Astrocyte (in vitro differentiated cells and primary cell): ENCODE measurements at regions not wholly inside any gene's neighbourhood (a gene's known extent, or its start where the extent isn't known, plus 50 kb on each side); places are given as distances from the start of the nearest gene placed in this dataset.

Experiments
- DNase-seq: peaks from one replicate; pipeline ENCODE4 v3.0.0-alpha.2; 2010; ENCODE audit warnings: low read depth
- FAIRE-seq: peaks from 2 replicates; lab custom pipeline; 2011; peaks lifted over from hg19 to GRCh38; lab: Jason Lieb, UNC
- H2AFZ ChIP-seq: 2 replicates; pipeline ENCODE4 v1.6.0; 2012; ENCODE audit warnings: low read depth, low read length, inconsistent platforms
- H3K27ac ChIP-seq: 2 replicates; pipeline ENCODE4 v1.5.1; 2011; ENCODE audit warnings: low read depth, low read length, inconsistent platforms
- H3K27me3 ChIP-seq: 2 replicates; pipeline ENCODE4 v1.6.0; 2011; ENCODE audit warnings: low read length, inconsistent platforms; ENCODE audit not compliant: insufficient read depth
- H3K36me3 ChIP-seq: 2 replicates; pipeline ENCODE4 v1.5.1; 2011; ENCODE audit warnings: low read length, inconsistent platforms; ENCODE audit not compliant: insufficient read depth
- H3K4me1 ChIP-seq: 2 replicates; pipeline ENCODE4 v1.5.1; 2011; ENCODE audit warnings: low read length, inconsistent platforms; ENCODE audit not compliant: insufficient read depth
- H3K4me2 ChIP-seq: 2 replicates; pipeline ENCODE4 v1.6.0; 2012; ENCODE audit warnings: low read length, inconsistent platforms
- H3K4me3 ChIP-seq: 2 replicates; pipeline ENCODE4 v1.5.1; 2011; ENCODE audit warnings: low read depth, mild to moderate bottlenecking, low read length, inconsistent platforms; ENCODE audit not compliant: insufficient read depth
- H3K79me2 ChIP-seq: 2 replicates; pipeline ENCODE4 v1.6.0; 2012; ENCODE audit warnings: mild to moderate bottlenecking, low read length, inconsistent platforms; ENCODE audit not compliant: insufficient read depth
- H3K9ac ChIP-seq: 2 replicates; pipeline ENCODE4 v1.6.0; 2012; ENCODE audit warnings: mild to moderate bottlenecking, low read length, inconsistent platforms
- H3K9me3 ChIP-seq: 2 replicates; pipeline ENCODE4 v1.5.1; 2012; ENCODE audit warnings: low read depth, mild to moderate bottlenecking, low read length, inconsistent platforms; ENCODE audit not compliant: insufficient read depth
- H4K20me1 ChIP-seq: 2 replicates; pipeline ENCODE4 v1.6.0; 2012; ENCODE audit warnings: low read length, inconsistent platforms; ENCODE audit not compliant: insufficient read depth
- H3K27ac Mint-ChIP-seq: one replicate; pipeline ENCODE4 v1.8.0; 2021; ENCODE audit warnings: mild to moderate bottlenecking, mixed read lengths; ENCODE audit not compliant: unreplicated experiment
- H3K27me3 Mint-ChIP-seq: one replicate; pipeline ENCODE4 v1.8.0; 2021; ENCODE audit warnings: low read depth, mixed read lengths; ENCODE audit not compliant: unreplicated experiment
- H3K36me3 Mint-ChIP-seq: one replicate; pipeline ENCODE4 v1.8.0; 2021; ENCODE audit warnings: low read depth, mixed read lengths; ENCODE audit not compliant: unreplicated experiment
- H3K4me1 Mint-ChIP-seq: one replicate; pipeline ENCODE4 v1.8.0; 2021; ENCODE audit warnings: low read depth, mixed read lengths; ENCODE audit not compliant: unreplicated experiment
- H3K4me3 Mint-ChIP-seq: one replicate; pipeline ENCODE4 v1.8.0; 2021; ENCODE audit warnings: mild to moderate bottlenecking, moderate library complexity, mixed read lengths; ENCODE audit not compliant: unreplicated experiment
- H3K9me3 Mint-ChIP-seq: one replicate; pipeline ENCODE4 v1.8.0; 2021; ENCODE audit warnings: mild to moderate bottlenecking, mixed read lengths; ENCODE audit not compliant: unreplicated experiment
- EZH2 ChIP-seq: IDR thresholded peaks from 2 replicates; pipeline ENCODE4 v1.6.1; 2012; ENCODE audit warnings: mild to moderate bottlenecking, low read length, inconsistent platforms; ENCODE audit not compliant: insufficient read depth
- TF ChIP-seq, protein P1 (sequence below): IDR thresholded peaks from 2 replicates; pipeline ENCODE4 v1.5.1; 2011; ENCODE audit warnings: low read depth, mild to moderate bottlenecking, inconsistent platforms, low read length, moderate library complexity; ENCODE audit not compliant: insufficient read depth

DNA sequence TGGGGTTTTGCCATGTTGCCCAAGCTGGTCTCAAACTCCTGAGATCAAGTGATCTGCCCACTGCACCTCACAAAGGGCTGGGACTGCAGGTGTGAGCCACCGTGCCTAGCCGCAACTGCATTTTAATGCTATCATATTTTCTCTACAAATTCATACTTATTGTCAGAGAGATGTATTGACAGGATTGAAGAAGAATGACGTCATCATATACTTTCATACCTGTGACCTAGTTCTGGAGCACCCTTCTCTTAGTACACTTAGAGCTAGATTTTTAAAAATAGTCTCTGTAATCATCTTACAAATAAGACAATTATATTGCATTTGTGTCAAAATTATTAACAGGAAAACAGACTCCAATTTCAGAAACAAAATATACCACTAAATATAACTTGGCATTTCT, 242.8 kb upstream of the PDZRN3 start:
- Histone ChIP-seq H3K9me3 (no peaks in the 10 kb centered on the region), H3K9ac (no peak overlapping the region), H3K4me2 (no peak overlapping the region), H3K27me3 (peaks cover 2% of the 10 kb centered on the region), H3K4me1 (no peaks in the 10 kb centered on the region), H4K20me1 (no peaks in the 10 kb centered on the region), H3K4me3 (no peak overlapping the region), H3K79me2 (no peaks in the 10 kb centered on the region), H3K27ac (no peak overlapping the region), H3K36me3 (no peaks in the 10 kb centered on the region), H2AFZ (no peak overlapping the region)
- Mint-ChIP-seq H3K4me1 (no peaks in the 10 kb centered on the region), H3K27me3 (no peaks in the 10 kb centered on the region), H3K36me3 (no peaks in the 10 kb centered on the region), H3K9me3 (no peaks in the 10 kb centered on the region), H3K4me3 (no peak overlapping the region), H3K27ac (no peak overlapping the region)
- no peak for FAIRE-seq
- no peak for TF ChIP-seq EZH2
- TF ChIP-seq, protein P1, sequence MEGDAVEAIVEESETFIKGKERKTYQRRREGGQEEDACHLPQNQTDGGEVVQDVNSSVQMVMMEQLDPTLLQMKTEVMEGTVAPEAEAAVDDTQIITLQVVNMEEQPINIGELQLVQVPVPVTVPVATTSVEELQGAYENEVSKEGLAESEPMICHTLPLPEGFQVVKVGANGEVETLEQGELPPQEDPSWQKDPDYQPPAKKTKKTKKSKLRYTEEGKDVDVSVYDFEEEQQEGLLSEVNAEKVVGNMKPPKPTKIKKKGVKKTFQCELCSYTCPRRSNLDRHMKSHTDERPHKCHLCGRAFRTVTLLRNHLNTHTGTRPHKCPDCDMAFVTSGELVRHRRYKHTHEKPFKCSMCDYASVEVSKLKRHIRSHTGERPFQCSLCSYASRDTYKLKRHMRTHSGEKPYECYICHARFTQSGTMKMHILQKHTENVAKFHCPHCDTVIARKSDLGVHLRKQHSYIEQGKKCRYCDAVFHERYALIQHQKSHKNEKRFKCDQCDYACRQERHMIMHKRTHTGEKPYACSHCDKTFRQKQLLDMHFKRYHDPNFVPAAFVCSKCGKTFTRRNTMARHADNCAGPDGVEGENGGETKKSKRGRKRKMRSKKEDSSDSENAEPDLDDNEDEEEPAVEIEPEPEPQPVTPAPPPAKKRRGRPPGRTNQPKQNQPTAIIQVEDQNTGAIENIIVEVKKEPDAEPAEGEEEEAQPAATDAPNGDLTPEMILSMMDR, result no peak
- no peak for DNase-seq

DNA sequence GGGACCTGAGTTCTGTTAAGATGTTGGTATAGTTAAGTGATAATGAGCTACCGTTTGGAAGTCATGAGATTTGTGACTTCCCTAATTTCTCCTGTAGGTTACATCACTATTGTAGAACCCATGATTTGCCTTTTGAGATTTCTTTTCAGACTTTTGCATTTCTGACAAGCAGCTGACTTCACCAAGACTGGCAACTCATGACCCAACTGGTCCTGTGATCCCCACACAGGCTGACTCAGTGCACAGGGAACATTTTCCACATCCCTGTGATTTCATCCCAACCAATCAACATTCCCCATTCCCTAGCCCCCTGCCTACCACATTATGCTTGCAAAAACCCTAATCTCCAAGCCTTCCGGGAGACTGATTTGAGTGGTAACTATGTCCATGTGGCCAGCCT, 242.1 kb upstream of the PDZRN3 start:
- no peak overlapping the region for H3K4me2 ChIP-seq
- no peaks in the 10 kb centered on the region for H4K20me1 ChIP-seq
- H3K36me3 ChIP-seq, result no peaks in the 10 kb centered on the region
- Mint-ChIP-seq H3K36me3 (no peaks in the 10 kb centered on the region), H3K4me1 (no peaks in the 10 kb centered on the region), H3K9me3 (no peaks in the 10 kb centered on the region), H3K4me3 (no peak overlapping the region), H3K27me3 (no peaks in the 10 kb centered on the region), H3K27ac (peak overlapping the region; percentile 59)
- no peak overlapping the region for H2AFZ ChIP-seq
- H3K4me1 ChIP-seq, result no peaks in the 10 kb centered on the region
- no peaks in the 10 kb centered on the region for H3K9me3 ChIP-seq
- FAIRE-seq (no peak), DNase-seq (no peak)
- no peak overlapping the region for H3K4me3 ChIP-seq
- TF ChIP-seq, protein P1, result no peak
- no peak for TF ChIP-seq EZH2
- no peak overlapping the region for H3K27ac ChIP-seq
- H3K79me2 ChIP-seq, result no peaks in the 10 kb centered on the region
- H3K9ac ChIP-seq, result no peak overlapping the region
- H3K27me3 ChIP-seq, result peaks cover 2% of the 10 kb centered on the region

DNA sequence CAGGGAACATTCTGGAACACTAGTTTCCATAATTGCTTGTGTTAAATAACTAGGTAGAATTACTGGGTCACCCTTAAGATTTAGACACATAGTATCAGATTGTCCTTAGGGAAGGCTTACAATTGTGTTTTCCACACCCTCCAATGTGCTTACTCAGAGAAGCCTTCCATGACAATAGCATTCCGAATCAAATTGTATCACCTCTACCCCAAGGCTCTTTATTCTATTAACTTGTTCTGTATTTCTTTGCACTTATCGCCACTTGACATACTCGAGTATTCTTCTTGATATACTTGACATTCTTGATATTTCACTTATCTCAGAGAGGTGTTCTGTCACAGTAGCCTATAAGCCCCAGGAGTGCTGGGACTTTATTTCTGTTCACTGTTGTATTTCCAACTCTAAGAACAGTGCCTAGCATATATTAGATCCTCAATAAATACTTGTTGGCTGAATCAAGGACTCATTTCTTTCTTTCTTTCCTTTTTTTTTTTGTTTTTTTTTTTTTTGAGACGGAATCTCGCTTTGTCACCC, 238.9 kb upstream of the PDZRN3 start:
- H2AFZ ChIP-seq, result no peak overlapping the region
- no peaks in the 10 kb centered on the region for H3K9me3 ChIP-seq
- Mint-ChIP-seq H3K4me1 (no peaks in the 10 kb centered on the region), H3K27me3 (no peaks in the 10 kb centered on the region), H3K36me3 (no peaks in the 10 kb centered on the region), H3K9me3 (no peaks in the 10 kb centered on the region), H3K27ac (no peak overlapping the region), H3K4me3 (no peak overlapping the region)
- H3K27me3 ChIP-seq, result peaks cover 2% of the 10 kb centered on the region
- H3K4me1 ChIP-seq, result no peaks in the 10 kb centered on the region
- H3K79me2 ChIP-seq, result no peaks in the 10 kb centered on the region
- FAIRE-seq, result no peak
- no peak for TF ChIP-seq EZH2
- TF ChIP-seq, protein P1, result no peak
- no peaks in the 10 kb centered on the region for H4K20me1 ChIP-seq
- no peak overlapping the region for H3K9ac ChIP-seq
- H3K27ac ChIP-seq, result no peak overlapping the region
- no peaks in the 10 kb centered on the region for H3K36me3 ChIP-seq
- H3K4me2 ChIP-seq, result no peak overlapping the region
- no peak overlapping the region for H3K4me3 ChIP-seq
- DNase-seq, result no peak
